GM19035 (cell line): ENCODE measurements at regions not wholly inside any gene's neighbourhood (a gene's known extent, or its start where the extent isn't known, plus 50 kb on each side); places are given as distances from the start of the nearest gene placed in this dataset.

Experiments
- ATAC-seq: cut with Tn5 transposase; IDR thresholded peaks from one replicate; pipeline ENCODE4 v1.9.1; 2021; ENCODE audit not compliant: unreplicated experiment

DNA sequence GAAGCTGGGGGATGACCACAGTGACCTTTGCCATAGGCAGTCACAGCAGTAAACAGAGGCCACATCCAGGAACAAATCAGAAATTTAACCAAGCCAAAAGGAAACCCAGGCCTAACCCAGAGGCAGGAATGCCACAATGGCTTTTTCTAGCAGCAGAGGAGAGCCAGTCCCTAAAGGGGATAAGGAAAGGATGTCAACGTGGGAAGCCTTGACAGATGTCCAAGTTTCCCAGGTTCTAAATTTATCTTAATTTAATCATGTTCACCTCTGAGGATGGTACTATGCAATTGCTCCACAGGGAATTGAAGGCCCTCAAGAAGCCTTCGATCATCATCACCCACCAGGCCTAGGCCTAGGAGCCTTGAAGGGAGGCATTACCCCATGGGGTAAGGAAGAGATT is 374.7 kb downstream of the TNS1 start:
- no peak for ATAC-seq

DNA sequence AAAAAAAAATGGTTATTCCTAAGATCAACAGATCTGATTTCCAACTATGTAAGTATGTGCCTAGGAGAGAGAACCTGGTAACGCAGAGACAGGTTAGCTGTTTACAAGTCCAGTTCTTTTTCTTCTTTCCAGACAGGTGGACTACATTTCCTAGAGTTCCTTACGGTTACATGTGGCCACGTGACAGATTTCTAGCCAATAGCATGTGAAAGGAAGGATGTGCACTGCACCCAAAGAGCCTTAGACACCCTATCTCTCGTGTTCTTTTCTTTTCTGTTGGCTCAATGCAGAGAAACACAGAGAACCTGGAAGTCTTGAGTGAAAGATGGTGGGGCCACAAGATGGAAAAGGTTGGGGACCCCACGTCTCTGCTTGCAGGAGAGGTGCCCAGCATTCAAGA is 375.9 kb downstream of the TNS1 start:
- ATAC-seq, result no peak

DNA sequence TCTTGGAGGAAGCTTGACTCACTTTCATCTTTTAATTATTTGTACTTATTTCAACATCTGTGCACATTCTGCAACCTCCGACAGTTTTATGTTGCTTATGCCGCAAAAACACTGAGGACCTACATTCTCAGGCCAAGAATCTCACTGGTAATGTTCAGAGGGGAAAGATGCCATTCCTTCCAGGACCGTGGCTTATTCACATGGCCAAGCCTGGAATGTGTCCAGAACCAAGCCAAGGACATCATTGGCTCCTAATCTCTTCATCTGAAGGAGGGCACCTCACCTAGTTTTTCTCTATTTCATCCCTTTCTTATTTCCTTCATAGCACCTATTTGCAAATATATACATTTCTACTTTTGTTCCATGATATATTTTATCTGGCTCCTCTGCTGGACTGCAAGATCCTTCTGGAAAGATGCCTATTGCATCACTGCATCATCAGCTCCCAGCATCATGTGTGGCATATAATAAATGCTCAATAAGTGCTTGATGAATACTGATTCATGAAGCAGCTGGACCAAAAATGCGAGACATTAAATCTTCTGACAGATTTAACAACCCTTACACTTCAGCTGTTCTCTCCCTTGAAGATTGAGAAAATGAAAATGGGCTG is 377.1 kb downstream of the TNS1 start:
- no peak for ATAC-seq

DNA sequence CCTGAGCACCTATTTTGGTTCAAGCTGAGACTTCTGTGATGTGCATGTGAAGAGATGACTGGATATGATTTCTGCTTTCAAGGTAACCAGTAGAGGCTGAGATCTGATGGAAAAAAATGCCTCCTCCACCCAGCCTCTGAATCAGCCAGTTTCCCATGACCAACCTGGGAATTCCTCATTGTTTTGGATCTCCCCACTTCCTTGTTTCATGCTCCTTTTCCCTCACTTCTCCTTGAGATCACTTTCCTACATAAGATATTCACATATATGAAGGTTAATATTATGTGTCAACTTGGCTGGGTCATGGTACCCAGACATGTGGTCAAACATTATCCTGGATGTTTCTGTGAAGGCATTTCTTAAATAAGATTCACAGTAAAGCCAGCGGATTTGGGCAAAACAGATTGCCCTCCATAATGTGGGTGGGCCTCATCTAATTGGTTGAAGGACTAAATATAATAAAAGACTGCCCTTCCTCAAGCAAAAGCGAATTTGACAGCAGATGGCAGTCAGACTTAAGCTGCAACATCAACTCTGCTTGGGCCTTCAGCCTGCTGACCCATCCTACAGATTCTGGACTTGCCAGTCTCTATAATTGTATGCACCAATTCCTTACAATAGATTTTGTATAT is 379.4 kb downstream of the TNS1 start:
- ATAC-seq, result no peak

DNA sequence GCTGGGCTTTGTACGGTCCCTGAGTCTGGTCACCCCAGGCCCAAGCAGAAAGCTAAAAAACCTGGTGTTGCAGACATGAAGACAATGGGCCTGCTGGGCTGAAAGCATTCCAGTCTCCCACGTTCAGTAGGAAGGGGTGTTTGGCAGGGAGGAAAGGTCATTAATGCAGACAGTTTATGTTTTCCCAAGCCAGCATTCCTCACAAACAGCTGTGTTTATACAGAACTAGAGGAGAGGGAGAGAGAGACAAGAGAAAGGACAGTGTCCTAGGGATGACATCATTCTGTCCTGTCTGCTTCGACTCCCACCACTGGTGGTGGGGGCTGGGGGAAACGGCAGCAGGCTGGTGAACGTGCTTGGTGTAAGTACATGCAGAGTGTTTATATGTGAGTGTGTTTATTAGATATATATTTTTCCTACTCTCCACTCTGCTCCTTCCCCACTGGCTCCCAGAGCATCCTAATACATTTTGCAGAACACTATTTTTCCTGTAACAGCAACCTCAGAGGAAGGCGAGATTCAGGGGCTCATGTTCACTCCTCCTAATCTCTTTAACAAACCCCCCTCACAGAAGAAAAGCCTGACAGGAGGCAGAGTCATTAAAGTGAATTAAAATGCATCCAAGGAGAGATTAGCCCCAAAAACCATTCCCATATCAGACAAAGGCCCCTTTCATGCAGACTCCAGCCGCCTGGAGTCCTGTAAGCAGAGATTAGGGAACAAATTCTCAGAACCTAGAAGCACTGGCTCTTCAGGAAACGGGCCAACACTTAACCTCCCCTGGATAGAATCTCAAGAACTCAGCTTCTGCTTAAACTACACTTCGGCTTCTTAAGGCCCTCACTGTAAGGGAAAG is 380.4 kb downstream of the TNS1 start:
- ATAC-seq, result no peak

DNA sequence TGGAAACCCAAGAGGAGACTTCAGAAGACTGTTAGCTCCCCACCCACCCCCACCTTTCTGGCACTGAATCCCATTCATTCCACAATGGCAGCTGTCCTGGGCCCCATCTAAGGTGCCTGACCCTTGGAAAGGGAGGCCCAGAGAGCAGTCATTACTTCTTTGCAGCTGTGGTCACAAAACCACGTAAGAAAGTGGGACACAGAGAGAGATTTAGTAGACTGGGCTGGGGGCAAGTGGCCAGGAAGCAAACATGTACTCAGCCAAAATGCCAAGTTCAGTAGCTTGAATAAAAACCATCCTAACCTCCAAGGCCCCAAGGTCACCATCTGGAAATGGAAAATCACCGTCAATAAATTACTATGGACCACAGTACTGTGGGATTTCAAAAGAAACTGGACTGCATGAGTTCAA is 381.4 kb downstream of the TNS1 start:
- no peak for ATAC-seq

DNA sequence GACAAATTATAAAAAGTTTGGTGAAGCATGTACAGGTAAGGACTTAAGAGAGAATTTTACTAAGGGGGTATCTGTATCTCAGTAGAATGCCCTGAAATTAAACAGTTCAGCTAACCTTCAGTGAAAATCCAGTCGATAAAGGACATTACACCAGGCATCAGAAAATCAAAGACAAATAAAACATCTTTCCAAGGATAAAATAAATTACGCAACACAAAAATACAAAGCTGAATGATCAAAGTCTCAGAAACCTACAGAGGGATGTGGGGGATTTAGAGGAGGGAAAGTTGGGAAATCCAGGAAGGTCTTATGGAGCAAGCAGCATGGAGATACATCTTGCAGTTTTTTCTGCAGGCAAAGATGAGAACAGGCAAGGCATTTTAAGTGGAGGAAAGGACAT is 384.1 kb downstream of the TNS1 start:
- no peak for ATAC-seq

DNA sequence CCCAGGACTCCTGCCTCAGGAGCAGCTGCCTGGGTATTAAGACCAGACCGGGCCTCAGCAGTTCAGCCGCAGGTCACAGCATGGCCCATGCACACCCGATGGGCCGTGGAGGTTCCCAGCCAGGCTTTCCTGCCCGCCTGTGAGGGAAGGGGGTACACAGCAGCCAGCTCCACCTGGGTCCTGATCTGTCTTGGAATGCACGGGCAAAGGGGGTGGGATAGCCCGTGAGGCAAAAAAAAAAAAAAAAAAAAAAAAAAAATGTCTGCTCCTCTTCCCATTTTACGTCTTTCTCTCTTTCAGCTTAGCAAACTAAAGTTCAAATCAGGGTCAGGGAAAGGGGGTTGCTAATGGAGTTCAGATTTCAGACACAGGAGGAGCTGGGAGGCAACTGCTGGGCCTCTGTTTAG is 385.2 kb downstream of the TNS1 start:
- ATAC-seq, result no peak

DNA sequence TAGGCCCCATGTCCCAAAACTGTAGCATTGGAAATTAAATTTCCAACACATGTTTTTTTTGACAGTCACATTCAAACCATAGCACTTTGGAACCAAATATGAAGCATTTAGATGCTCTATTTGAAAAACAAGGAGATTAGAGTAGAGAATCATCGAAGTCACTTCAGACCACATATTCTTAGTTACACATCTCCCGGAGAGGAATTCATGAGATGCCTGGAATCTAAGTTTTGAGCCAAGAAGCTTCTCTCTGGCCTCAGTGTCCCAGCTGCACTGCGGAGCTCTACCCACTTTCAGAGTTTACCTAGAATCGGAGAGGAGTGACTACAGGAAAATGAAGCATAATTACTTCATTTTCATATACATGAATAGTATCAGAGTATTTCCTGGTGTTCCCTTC is 385.9 kb downstream of the TNS1 start:
- no peak for ATAC-seq

DNA sequence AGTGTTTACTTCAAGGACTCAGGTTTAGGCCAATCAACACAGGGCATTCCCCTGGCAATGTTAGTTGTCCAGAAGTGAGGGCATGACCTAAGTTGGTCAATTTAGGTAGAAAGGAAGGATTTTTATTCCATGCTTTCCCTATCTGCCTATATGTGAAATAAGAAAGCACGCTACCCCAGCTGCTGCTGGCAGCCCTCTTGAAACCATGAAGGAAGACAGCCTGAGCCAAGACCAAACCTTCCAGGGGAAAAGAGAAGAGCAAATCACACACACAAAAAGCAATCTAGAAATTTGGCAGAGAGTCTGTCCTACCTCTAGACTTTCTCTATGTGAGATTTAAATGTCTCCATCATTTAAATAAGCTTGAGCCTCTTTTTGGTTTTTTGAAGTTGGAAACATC is 387.6 kb downstream of the TNS1 start:
- no peak for ATAC-seq

DNA sequence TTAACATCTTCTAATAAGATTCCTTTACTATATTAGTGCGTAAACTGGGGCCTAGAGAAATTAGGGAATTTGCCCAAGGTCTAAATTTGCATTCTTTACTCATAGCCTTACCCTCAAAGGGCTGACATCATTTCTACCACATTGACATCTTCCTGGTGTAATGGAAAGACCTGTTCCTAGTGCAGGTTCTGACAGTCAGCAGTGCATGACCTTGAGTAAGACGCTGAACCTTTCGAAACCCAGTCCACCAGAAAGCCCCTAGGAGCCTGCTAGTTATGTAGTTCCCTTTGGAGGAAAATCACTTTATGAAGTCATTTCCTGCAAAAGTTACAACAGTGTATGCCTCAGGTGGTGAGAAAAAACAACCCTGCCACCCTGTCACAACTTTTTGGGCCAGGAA is 388.3 kb downstream of the TNS1 start:
- peak; percentile 45 for ATAC-seq

DNA sequence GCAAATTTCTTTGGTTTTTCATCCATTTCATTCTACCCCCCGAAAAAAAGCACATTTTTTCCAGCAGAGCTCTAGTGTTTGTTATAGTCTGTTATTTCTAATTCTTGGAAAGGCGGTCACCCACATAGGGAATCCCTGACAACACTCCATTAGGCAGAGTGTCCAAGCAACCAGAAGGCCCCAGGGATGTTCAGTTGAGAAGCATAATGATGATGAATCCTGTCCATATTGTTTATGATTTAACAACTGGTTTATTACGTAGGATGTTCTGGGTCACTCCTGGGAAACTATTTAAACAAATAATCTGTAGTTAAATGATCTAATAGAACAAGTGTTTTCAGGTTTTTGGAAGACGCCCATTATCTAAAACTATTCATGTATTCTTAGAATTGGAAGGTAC is 388.7 kb downstream of the TNS1 start:
- ATAC-seq, result no peak

DNA sequence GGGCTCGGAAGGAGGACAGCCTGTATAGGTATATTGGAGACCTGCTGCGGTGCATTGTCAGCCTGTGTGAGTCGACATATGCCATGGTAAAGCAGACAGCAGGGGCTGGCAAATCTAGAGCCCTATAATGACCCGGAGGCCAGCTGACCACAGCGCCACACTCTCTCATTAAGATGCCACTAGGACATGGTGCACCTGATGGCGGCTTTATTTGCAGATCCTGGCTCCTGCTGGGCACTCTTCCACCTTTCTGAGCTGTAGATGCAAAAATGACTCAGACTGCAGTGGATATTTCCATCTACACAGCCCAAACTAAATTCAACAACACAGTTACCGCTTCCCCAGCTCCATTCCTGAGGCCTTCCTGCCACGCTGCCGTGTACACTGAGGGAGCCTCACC is 389.9 kb downstream of the TNS1 start:
- ATAC-seq, result no peak

DNA sequence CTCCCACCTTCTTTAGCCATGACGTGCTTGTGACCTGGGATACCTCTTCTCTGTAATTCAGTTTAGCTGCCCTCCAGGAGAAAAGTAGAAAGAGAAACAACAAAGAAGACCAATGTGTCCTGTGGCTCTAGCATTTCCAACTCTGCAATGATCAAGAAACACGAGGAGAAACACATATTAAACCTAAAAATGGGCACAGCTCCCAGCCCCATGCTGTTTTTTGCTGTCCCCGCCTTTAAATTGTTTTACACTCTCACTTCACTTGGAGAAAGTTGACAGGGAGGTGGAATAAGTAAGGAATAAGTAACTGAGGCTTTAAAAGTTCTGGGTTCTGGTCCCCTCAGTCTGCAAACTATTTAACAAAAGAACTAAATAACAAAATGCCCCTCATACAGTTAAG is 390.6 kb downstream of the TNS1 start:
- ATAC-seq, result no peak

DNA sequence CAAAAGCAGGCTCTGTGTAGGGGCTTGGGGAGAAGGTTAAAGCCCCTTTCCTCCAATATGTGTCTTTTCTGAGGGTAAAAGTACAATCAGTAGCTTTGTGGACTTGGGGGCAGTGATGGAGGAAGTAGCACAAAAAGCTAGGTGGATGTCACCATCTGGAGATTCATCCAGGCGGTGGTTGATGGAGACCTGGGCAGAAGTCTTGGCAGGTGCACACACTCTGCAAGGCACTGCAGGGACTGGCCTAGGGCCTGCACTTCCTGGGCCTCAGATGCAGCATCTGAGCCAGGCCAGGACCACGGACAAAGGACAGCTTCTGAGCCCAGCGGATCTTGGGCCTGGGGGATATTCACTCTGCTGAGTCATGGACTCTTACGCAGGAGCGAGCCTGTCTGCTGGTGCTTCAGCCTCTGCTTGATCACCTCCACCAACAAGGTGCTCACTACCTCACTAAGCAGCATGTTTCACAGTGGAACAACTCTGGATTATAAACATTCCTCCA is 391.1 kb downstream of the TNS1 start:
- no peak for ATAC-seq

DNA sequence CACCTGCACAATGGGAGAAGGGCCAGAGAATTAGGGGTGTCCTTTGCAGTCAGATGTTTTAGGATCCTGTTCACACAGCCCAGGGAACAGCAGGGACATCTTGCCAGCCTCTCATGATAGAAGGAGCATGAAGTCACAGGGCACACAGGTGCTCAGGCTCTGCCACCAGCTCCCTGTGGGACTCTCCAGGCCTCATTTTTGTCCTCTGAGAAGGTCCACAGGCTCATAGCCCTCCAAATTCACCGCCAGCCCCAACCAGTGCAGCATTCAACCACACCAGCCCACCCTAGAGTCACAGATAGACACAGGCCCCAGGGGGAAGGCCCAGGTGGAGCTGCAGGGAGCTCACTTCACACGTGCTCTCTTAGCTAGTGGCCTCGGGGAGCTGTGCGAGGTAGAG is 391.7 kb downstream of the TNS1 start:
- ATAC-seq, result no peak

DNA sequence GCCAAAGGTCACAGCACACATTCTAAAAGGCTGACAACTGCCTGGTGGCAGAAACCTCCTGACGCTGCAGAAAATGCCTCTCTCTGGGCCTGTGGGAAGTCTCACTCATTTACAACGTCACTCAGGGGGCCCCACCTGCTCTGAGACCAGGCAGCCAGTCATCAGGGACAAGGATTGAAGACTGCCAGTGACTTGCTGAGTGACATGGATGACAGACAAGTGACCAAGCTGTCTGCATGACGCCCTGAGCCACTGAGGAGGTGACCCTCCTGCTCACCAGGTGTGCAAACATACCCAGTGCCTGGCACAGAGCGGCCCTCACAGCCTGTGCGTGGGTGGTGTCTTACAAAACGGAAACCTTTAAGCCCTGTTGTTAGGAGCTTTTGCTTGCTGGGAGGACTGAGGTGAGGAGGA is 392.4 kb downstream of the TNS1 start:
- no peak for ATAC-seq

DNA sequence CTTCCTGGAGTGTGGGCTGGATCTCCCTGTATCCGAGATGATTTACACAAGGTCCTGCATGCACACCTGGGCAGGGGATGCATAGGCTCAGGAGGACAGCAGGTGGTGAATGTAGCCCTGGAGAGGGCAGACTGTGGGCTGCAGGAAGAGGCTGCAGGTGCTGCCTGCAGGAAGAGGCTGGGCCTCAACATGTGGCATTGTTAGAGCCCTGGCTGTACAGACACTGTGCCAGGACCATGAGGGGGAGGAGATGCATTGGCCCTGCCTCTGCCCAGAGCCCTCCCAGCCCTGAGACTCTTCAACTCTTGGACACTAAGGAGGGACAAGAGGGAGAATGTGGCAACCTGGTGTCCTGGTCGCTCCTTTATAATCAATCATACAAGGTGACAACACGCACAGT is 392.8 kb downstream of the TNS1 start:
- no peak for ATAC-seq

DNA sequence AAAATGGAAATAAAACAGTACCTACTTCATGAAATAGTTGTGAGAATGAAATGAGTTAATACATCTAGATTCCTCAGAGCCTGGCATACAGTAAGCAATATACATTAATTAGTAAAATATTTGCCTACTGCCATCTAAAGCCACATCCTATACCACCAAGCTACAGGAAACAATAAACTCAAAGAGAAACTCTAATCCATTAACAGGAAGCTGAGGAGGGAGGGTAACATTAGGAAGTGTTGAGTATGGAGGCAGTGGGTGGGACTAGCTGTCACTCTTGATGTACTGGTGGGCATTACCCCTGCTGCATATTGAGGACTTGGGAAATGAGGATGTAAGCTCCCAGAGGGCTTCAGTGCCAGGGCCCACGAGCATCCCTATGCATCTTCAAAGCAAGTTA is 396.5 kb downstream of the TNS1 start:
- no peak for ATAC-seq

DNA sequence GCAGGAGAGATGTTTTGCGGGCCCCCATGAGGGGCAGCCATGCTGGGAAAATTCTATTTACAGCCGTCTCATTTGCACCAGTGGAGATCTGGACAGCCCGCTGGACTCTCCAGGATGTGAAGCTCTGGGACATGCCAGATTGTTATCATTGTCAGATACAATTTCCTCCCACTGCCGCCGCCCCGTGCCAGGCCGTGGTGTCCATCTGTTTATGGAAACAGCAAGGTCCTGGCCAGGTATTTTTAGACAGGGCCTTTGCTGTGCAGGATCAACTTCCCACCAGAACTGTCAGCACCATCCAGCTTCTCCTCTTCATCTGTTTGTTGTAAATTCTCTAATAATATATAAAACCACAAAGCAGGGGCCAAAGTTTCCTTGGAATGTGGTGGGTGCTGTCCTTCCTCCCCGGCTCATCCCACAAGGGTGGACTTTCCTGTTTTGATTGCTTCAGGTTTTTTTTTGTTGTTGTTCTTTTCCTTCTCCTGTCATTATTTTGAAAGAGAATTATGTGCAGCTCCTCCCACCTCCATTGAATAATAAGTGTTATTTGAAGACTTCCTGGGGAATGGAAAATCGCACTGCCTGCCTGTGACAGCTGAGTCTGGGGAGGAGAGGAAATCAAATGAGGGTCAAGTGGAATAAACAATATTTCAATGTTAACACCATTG is 398.1 kb downstream of the TNS1 start:
- ATAC-seq, result no peak

DNA sequence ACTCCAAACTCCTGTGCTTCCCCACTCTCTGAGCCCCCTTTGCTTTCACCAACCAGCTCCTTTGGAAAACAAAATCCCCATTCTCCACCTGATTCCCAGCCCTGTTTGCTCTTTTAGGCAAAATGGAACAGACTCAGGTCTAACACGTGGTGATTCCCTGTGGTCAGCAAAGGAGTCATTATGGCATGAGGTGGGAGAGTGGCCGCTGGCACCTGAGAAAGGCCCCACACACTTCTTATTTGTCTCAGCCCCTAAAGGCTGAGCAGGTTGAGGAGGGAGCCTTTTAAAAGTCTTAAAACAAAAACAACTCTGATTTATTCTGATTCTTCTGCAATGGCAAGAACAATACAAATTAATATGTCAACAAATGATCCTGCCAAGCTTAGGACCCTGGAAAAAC is 401.2 kb downstream of the TNS1 start:
- ATAC-seq, result no peak

DNA sequence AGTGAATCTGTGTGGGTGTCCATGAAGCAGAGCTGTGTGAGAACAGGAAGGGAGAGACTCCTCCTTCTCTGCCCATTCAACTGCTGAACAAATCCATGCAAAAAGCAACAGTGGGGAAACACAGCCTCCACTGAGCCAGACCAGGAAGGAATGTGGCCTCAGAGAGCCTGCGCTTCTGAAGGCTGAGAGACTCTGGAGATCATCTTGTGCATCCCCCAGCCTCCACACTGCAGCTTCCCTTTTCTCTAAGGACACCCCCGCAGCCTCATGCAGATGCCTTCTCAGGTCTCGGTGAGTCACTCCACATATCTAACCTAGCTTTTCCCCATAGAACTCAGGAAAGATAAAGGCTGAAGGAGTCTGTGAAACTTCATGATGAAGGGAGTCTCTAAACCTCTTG is 402.9 kb downstream of the TNS1 start:
- ATAC-seq, result no peak
